H1 (cell line): ENCODE measurements at regions not wholly inside any gene's neighbourhood (a gene's known extent, or its start where the extent isn't known, plus 50 kb on each side); places are given as distances from the start of the nearest gene placed in this dataset.

Experiments used
- ATF2 ChIP-seq: IDR thresholded peaks from 2 replicates; pipeline ENCODE4 v1.6.1; 2012; ENCODE audit warnings: low read length, inconsistent platforms
- CHD2 ChIP-seq: IDR thresholded peaks from 2 replicates; pipeline ENCODE4 v1.6.1; 2012; ENCODE audit warnings: low read length, improper control_type of control experiment
- CTCF ChIP-seq, 3 experiments: IDR thresholded peaks; 1 replicate in 2 of 3; 2 replicates in 1 of 3; pipeline versions ENCODE4 v1.5.1 to v1.6.1; 2011; ENCODE audit warnings: low read length in 3 of 3, mild to moderate bottlenecking in 3 of 3, inconsistent platforms in 2 of 3, low read depth in 1 of 3, moderate library complexity in 1 of 3; ENCODE audit not compliant: insufficient read depth in 1 of 3; ENCODE audit errors: control extremely low read depth in 1 of 3
- EZH2 ChIP-seq: fragments of 200-600 bp; sonication (generic); IDR thresholded peaks from 2 replicates; pipeline ENCODE4 v1.7.1; 2012; ENCODE audit warnings: low read depth, mild to moderate bottlenecking, moderate library complexity, low read length, inconsistent platforms; ENCODE audit not compliant: severe bottlenecking
- GABPA ChIP-seq: IDR thresholded peaks from 2 replicates; pipeline ENCODE4 v1.6.1; 2011; ENCODE audit warnings: mild to moderate bottlenecking, low read length, moderate library complexity, borderline replicate concordance; ENCODE audit not compliant: insufficient read depth
- MAX ChIP-seq: IDR thresholded peaks from 2 replicates; pipeline ENCODE4 v1.6.1; 2012; ENCODE audit warnings: inconsistent platforms
- POLR2A ChIP-seq, 2 experiments: IDR thresholded peaks; 1 replicate in 1 of 2; 2 replicates in 1 of 2; pipeline ENCODE4 v1.6.1; 2011; ENCODE audit warnings: low read depth in 2 of 2, low read length in 2 of 2, mild to moderate bottlenecking in 2 of 2; ENCODE audit errors: control extremely low read depth in 1 of 2
- SAP30 ChIP-seq: fragments of 300-600 bp; sonication (generic); IDR thresholded peaks from 2 replicates; pipeline ENCODE4 v1.7.1; 2012; ENCODE audit warnings: low read length, moderate library complexity, mild to moderate bottlenecking, inconsistent platforms; ENCODE audit not compliant: insufficient read depth, insufficient replicate concordance
- TAF1 ChIP-seq: IDR thresholded peaks from 2 replicates; pipeline ENCODE4 v1.6.1; 2011; ENCODE audit warnings: mild to moderate bottlenecking, low read depth, low read length
- USF2 ChIP-seq: IDR thresholded peaks from 2 replicates; pipeline ENCODE4 v1.6.1; 2011; ENCODE audit warnings: low read length, improper control_type of control experiment
- YY1 ChIP-seq: IDR thresholded peaks from 2 replicates; pipeline ENCODE4 v1.6.1; 2011; ENCODE audit warnings: low read depth, mild to moderate bottlenecking, low read length

- TF ChIP-seq MAX (no peak), CTCF (IDR thresholded peaks at IDR 0.05; ENCODE audit: control extremely low read depth in 1 of 3, insufficient read depth in 1 of 3, low read depth in 1 of 3, low read length in 3 of 3) (no peak), EZH2 (no peak), POLR2A (IDR thresholded peaks at IDR 0.05; ENCODE audit: control extremely low read depth in 1 of 2, low read depth in 2 of 2, low read length in 2 of 2) (no peak), CHD2 (no peak), YY1 (no peak), TAF1 (no peak), SAP30 (no peak), GABPA (no peak), USF2 (no peak), ATF2 (no peak)
Observed at GRCh38 chr5:60541980-60542379, 158.0 kb downstream of the DEPDC1B start.
